ENCODE measurements at regions not wholly inside any gene's neighbourhood (a gene's known extent, or its start where the extent isn't known, plus 50 kb on each side); places are given as distances from the start of the nearest gene placed in this dataset.

DNA sequence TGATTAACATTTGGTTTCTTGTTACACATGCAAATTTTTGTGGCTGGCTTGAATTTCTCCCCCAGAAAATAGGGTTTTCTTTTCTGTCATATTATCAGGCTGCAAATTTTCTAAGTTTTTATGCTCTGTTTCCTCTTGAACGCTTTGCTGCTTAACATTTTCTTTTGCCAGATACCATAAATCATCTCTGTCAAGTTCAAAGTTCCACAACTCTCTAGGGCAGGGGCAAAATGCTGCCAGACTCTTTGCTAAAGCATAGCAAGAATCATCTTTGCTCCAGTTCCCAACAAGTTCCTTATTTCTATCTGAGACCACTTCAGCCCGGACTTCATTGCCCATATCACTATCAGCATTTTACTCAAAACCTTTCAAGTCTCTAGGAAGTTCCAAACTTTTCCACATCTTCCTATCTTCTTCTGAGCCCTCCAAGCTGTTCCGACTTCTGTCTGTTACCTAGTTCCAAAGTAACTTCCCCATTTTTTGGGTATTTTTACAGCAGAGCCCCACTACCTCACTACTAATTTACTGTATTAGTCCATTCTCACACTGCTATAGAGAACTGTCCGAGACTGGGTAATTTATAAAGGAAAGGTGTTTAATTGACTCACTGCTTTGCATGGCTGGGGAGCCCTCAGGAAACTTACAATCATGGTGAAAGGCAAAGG is 486.9 kb upstream of the NCAM2 start:
- no peak for ATAC-seq
- WGBS, 2 donors (ENCODE audit: low coverage in 1 of 2) = 41 to 55% methylated on average over 2 to 3 of the region's 4 CpGs

DNA sequence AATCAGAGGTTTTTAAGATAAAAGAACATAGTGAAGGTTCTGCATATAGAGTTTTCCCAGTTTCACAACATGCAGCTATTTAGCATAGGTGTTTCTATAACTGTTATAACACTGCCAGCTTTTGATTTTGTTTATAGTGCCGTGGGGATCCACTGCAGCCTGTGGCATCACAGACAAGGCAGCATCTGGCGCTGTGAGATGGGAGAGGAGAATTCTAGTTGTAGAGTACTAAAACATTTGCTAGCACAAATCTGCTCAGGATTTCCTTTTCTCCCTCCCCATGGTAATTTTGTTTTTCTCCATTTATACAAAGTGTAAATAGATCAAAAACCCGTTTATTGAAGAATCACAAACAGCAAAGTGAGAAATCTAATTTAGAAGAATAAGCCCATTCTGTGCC is 482.8 kb upstream of the NCAM2 start:
- Histone ChIP-seq H3K9me3 (no peaks in the 10 kb centered on the region), H3K4me1 (no peaks in the 10 kb centered on the region), H3K27me3 (no peaks in the 10 kb centered on the region), H3K27ac (no peak overlapping the region), H3K4me3 (no peak overlapping the region), H3K36me3 (no peaks in the 10 kb centered on the region)
- WGBS, 2 donors (ENCODE audit: low coverage in 1 of 2) = 58 to 70% methylated on average over 3 of the region's 3 CpGs
- no peak for ATAC-seq
- no peak for TF ChIP-seq EP300 (IDR thresholded peaks at IDR 0.05)
- TF ChIP-seq, protein P1, sequence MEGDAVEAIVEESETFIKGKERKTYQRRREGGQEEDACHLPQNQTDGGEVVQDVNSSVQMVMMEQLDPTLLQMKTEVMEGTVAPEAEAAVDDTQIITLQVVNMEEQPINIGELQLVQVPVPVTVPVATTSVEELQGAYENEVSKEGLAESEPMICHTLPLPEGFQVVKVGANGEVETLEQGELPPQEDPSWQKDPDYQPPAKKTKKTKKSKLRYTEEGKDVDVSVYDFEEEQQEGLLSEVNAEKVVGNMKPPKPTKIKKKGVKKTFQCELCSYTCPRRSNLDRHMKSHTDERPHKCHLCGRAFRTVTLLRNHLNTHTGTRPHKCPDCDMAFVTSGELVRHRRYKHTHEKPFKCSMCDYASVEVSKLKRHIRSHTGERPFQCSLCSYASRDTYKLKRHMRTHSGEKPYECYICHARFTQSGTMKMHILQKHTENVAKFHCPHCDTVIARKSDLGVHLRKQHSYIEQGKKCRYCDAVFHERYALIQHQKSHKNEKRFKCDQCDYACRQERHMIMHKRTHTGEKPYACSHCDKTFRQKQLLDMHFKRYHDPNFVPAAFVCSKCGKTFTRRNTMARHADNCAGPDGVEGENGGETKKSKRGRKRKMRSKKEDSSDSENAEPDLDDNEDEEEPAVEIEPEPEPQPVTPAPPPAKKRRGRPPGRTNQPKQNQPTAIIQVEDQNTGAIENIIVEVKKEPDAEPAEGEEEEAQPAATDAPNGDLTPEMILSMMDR (IDR thresholded peaks at IDR 0.05) = no peak
- TF ChIP-seq POLR2AphosphoS5 (IDR thresholded peaks at IDR 0.05) = no peak
- no peak for TF ChIP-seq POLR2A (IDR thresholded peaks at IDR 0.05)

More for the DNA sequence above, 486.9 kb upstream of the NCAM2 start:
- no peak overlapping the region for H3K4me3 ChIP-seq
- no peak overlapping the region for H3K27ac ChIP-seq
- H3K27me3 ChIP-seq = no peaks in the 10 kb centered on the region
- H3K4me1 ChIP-seq = no peaks in the 10 kb centered on the region
- TF ChIP-seq, protein P1 (IDR thresholded peaks at IDR 0.05) = no peak
- TF ChIP-seq EP300 (IDR thresholded peaks at IDR 0.05) = no peak
- no peak for TF ChIP-seq POLR2AphosphoS5 (IDR thresholded peaks at IDR 0.05)
- no peak for TF ChIP-seq POLR2A (IDR thresholded peaks at IDR 0.05)
- no peaks in the 10 kb centered on the region for H3K36me3 ChIP-seq
- H3K9me3 ChIP-seq = no peaks in the 10 kb centered on the region

DNA sequence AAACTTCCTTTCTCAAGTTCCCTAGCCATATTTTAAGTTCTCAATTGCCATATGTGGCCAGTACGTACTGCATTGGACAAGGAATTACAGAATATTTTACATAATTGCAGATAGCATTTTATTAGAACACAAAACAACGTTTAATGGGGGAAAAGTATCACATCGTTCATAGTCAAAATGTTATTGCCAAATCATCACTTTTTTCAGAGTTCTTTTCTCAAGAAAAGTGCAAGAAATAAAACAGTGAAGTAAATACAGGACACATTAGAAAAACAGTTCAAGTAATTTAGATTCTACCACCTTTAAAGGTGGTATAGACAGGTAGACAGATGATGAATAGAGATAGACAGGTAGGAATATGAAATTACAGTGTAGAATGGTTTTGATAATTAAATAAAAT is 479.1 kb upstream of the NCAM2 start:
- H3K9me3 ChIP-seq = no peaks in the 10 kb centered on the region
- WGBS, 2 donors (ENCODE audit: low coverage in 1 of 2) = 82 to 94% methylated on average over 3 of the region's 3 CpGs
- no peak overlapping the region for H3K27ac ChIP-seq
- TF ChIP-seq POLR2AphosphoS5 (IDR thresholded peaks at IDR 0.05) (no peak), EP300 (IDR thresholded peaks at IDR 0.05) (no peak), POLR2A (IDR thresholded peaks at IDR 0.05) (no peak)
- TF ChIP-seq, protein P1 (IDR thresholded peaks at IDR 0.05) = no peak
- no peaks in the 10 kb centered on the region for H3K27me3 ChIP-seq
- H3K36me3 ChIP-seq = no peaks in the 10 kb centered on the region
- H3K4me1 ChIP-seq = no peaks in the 10 kb centered on the region
- no peak for ATAC-seq
- no peak overlapping the region for H3K4me3 ChIP-seq

DNA sequence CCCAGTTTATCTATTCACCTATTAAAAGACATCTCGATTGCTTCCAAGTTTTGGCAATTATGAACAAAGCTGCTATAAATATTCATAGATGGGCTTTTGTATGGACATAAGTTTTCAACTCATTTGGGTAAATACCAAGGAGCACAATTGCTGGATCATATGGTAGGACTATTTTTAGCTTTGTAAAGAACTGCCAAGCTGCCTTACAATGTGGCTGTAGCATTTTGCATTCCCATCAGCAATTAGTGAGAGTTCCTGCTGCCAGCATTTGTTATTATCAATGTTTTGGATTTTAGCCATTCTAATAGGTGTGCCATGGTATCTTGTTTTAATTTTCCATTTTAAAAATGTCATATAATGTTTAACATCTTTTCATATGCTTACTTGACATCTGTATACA is 475.6 kb upstream of the NCAM2 start:
- no peak overlapping the region for H3K4me3 ChIP-seq
- H3K27me3 ChIP-seq = no peaks in the 10 kb centered on the region
- no peaks in the 10 kb centered on the region for H3K4me1 ChIP-seq
- 40 to 60% methylated on average over 1 of the region's 1 CpG for WGBS, 2 donors (ENCODE audit: low coverage in 1 of 2)
- H3K36me3 ChIP-seq = no peaks in the 10 kb centered on the region
- no peaks in the 10 kb centered on the region for H3K9me3 ChIP-seq
- TF ChIP-seq, protein P1 (IDR thresholded peaks at IDR 0.05) = no peak
- TF ChIP-seq POLR2A (IDR thresholded peaks at IDR 0.05) = no peak
- no peak for TF ChIP-seq POLR2AphosphoS5 (IDR thresholded peaks at IDR 0.05)
- TF ChIP-seq EP300 (IDR thresholded peaks at IDR 0.05) = no peak
- H3K27ac ChIP-seq = no peak overlapping the region
- no peak for ATAC-seq

DNA sequence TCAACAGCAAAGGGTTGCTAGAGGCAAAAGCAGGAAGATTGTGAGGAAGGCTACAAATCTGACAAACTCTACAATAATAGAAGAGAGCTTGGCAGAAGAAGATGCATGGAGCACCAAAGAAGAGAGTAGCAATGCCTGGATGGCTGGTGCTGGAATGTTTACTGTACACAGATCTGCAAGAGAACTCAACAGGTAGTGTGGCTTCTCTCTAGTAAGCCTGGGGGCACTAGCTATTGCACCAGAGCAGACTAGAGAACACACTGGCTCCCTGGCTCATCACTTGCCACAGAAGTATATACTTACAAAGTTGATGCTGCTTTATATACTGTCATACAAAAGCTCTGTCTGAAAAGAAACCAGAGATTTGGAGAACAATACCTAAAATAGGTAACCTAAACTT is 475.0 kb upstream of the NCAM2 start:
- Histone ChIP-seq H3K27me3 (no peaks in the 10 kb centered on the region), H3K4me1 (peaks cover 0 to 3% (median 0%) of the 10 kb centered on the region in 3 donors), H3K36me3 (no peaks in the 10 kb centered on the region), H3K4me3 (no peak overlapping the region), H3K27ac (no peak overlapping the region), H3K9me3 (no peaks in the 10 kb centered on the region)
- TF ChIP-seq, protein P1 (IDR thresholded peaks at IDR 0.05) = no peak
- TF ChIP-seq EP300 (IDR thresholded peaks at IDR 0.05) (no peak), POLR2A (IDR thresholded peaks at IDR 0.05) (no peak), POLR2AphosphoS5 (IDR thresholded peaks at IDR 0.05) (no peak)
- ATAC-seq = no peak

Data from gastroesophageal sphincter (tissue), 4 donors.